GM12878 (cell line): ENCODE measurements at regions not wholly inside any gene's neighbourhood (a gene's known extent, or its start where the extent isn't known, plus 50 kb on each side); places are given as distances from the start of the nearest gene placed in this dataset.

Experiments
- ATAC-seq: fragments of 200-7000 bp; cut with Tn5 transposase; 3 replicates; pipeline ENCODE4 v1.9.1; 2020; ENCODE audit warnings: mild to moderate bottlenecking, moderate library complexity
- BruUV-seq: library from RNA; stranded (reverse); fragments of 400-500 nt; replicated peaks from 2 replicates; lab custom pipeline; 2021; lab: Mats Ljungman, UMichigan
- CTCF ChIA-PET: fragments of 300-600 bp; sonication (Branson Sonifier 250); formaldehyde crosslinking; extraction: SDS; loops from one replicate; lab custom pipeline; 2021; ENCODE audit warnings: inconsistent platforms; lab: Yijun Ruan, JAX
- POLR2A ChIA-PET: fragments of 350-600 bp; formaldehyde crosslinking; extraction: SDS; loops from one replicate; lab custom pipeline; 2021; ENCODE audit warnings: inconsistent platforms; lab: Charles Lee
- RAD21 ChIA-PET: fragments of 300-600 bp; sonication (Branson Sonifier 250); formaldehyde crosslinking; loops from one replicate; lab custom pipeline; 2023; ENCODE audit warnings: antibody characterized with exemption; ENCODE audit not compliant: unreplicated experiment; lab: Charles Lee
- SMC1A ChIA-PET: fragments of 300-600 bp; sonication (Branson Sonifier 250); formaldehyde crosslinking; loops from one replicate; lab custom pipeline; 2023; ENCODE audit not compliant: unreplicated experiment, uncharacterized antibody; lab: Charles Lee
- DNase-seq: peaks from one replicate; pipeline ENCODE4 v3.0.0-alpha.2; 2011; ENCODE audit warnings: low read depth, low spot score
- FAIRE-seq: peaks from 3 replicates; lab custom pipeline; 2011; peaks lifted over from hg19 to GRCh38; lab: Jason Lieb, UNC
- H2AFZ ChIP-seq: 2 replicates; pipeline ENCODE4 v1.6.0; 2011; ENCODE audit warnings: low read depth, low read length, control low read depth; ENCODE audit not compliant: control insufficient read depth
- H3K27ac ChIP-seq: 2 replicates; pipeline ENCODE4 v1.5.1; 2011; ENCODE audit warnings: control low read depth; ENCODE audit not compliant: control insufficient read depth, insufficient read depth
- H3K27me3 ChIP-seq, 2 experiments: replicated peaks in 1 of 2; 2 replicates each; pipeline versions ENCODE4 v1.6.0 to v1.6.1; 2011; ENCODE audit warnings: low read length in 1 of 2; ENCODE audit not compliant: control insufficient read depth in 2 of 2, insufficient read depth in 2 of 2
- H3K36me3 ChIP-seq, 2 experiments: 2 replicates each; pipeline ENCODE4 v1.5.1; 2011; ENCODE audit warnings: low read length in 1 of 2; ENCODE audit not compliant: control insufficient read depth in 2 of 2, insufficient read depth in 2 of 2
- H3K4me1 ChIP-seq: 2 replicates; pipeline ENCODE4 v1.6.1; 2011; ENCODE audit warnings: mild to moderate bottlenecking, low read length, moderate library complexity, mixed read lengths; ENCODE audit not compliant: control insufficient read depth, insufficient read depth
- H3K4me2 ChIP-seq: 2 replicates; pipeline ENCODE4 v1.6.0; 2011; ENCODE audit warnings: control low read depth; ENCODE audit not compliant: control insufficient read depth, insufficient read depth
- H3K4me3 ChIP-seq: fragments of 200-600 bp; sonication (generic); 2 replicates; pipeline ENCODE4 v1.5.1; 2016
- H3K79me2 ChIP-seq: 2 replicates; pipeline ENCODE4 v1.6.0; 2011; ENCODE audit warnings: low read length; ENCODE audit not compliant: control insufficient read depth, insufficient read depth
- H3K9ac ChIP-seq: 2 replicates; pipeline ENCODE4 v1.8.0; 2011; ENCODE audit warnings: low read length, control low read depth, mixed read lengths; ENCODE audit not compliant: control insufficient read depth, insufficient read depth
- H3K9me3 ChIP-seq: replicated peaks from 3 replicates; pipeline ENCODE4 v1.5.1; 2011; ENCODE audit warnings: mild to moderate bottlenecking, low read length; ENCODE audit not compliant: control insufficient read depth, insufficient read depth
- H4K20me1 ChIP-seq: 2 replicates; pipeline ENCODE4 v1.6.0; 2011; ENCODE audit not compliant: control insufficient read depth, insufficient read depth
- FOS ChIP-seq: IDR thresholded peaks from 3 replicates; pipeline ENCODE4 v1.6.1; 2011; ENCODE audit warnings: borderline replicate concordance; ENCODE audit not compliant: insufficient read length; ENCODE audit errors: extremely low read depth
- GABPA ChIP-seq: IDR thresholded peaks from 2 replicates; pipeline ENCODE4 v1.6.1; 2014; ENCODE audit warnings: antibody characterized with exemption, low read depth, mild to moderate bottlenecking, inconsistent platforms
- MYC ChIP-seq: IDR thresholded peaks from 2 replicates; pipeline ENCODE4 v1.6.1; 2011; ENCODE audit warnings: mild to moderate bottlenecking, low read length, moderate library complexity, inconsistent platforms; ENCODE audit not compliant: insufficient read depth, insufficient replicate concordance, insufficient read length, severe bottlenecking
- NFYB ChIP-seq: IDR thresholded peaks from 2 replicates; pipeline ENCODE4 v1.6.1; 2011; ENCODE audit warnings: low read depth, mild to moderate bottlenecking, low read length, improper control_type of control experiment, moderate library complexity; ENCODE audit not compliant: insufficient read depth
- SUZ12 ChIP-seq: fragments of 200-600 bp; sonication (generic); IDR thresholded peaks from one replicate; pipeline ENCODE4 v1.6.1; 2018; ENCODE audit warnings: antibody characterized with exemption, mild to moderate bottlenecking; ENCODE audit not compliant: unreplicated experiment
- WGBS: methylation state at CpG from one replicate; pipeline ENCODE4 v1.1.6; 2016; ENCODE audit warnings: low lambda C conversion rate; ENCODE audit not compliant: insufficient replicate concordance, insufficient coverage; ENCODE audit errors: missing lambda C conversion rate; 5-methylcytosine and 5-hydroxymethylcytosine counted together
- in situ Hi-C: fragments of 300-500 bp; cut with MboI; formaldehyde crosslinking; loops from 9 replicates; pipeline ENCODE4 v1.14.3; 2018; ENCODE audit warnings: mixed read lengths
- intact Hi-C: fragments of 100-400 bp; cut with micrococcal nuclease; formaldehyde crosslinking; loops from one replicate; pipeline ENCODE4 v1.14.2; 2022; ENCODE audit not compliant: unreplicated experiment
- TF ChIP-seq, protein P1 (sequence below): IDR thresholded peaks from 2 replicates; pipeline ENCODE4 v1.6.1; 2012; ENCODE audit warnings: mild to moderate bottlenecking, low read depth, low read length
- TF ChIP-seq, protein P2 (sequence below): IDR thresholded peaks from 2 replicates; pipeline ENCODE4 v1.6.1; 2012; ENCODE audit warnings: improper control_type of control experiment, low read depth, low read length; ENCODE audit not compliant: insufficient replicate concordance
- TF ChIP-seq, protein P3 (sequence below): fragments of 450-650 bp; IDR thresholded peaks from 2 replicates; pipeline ENCODE4 v1.6.1; 2017; ENCODE audit warnings: borderline replicate concordance

DNA sequence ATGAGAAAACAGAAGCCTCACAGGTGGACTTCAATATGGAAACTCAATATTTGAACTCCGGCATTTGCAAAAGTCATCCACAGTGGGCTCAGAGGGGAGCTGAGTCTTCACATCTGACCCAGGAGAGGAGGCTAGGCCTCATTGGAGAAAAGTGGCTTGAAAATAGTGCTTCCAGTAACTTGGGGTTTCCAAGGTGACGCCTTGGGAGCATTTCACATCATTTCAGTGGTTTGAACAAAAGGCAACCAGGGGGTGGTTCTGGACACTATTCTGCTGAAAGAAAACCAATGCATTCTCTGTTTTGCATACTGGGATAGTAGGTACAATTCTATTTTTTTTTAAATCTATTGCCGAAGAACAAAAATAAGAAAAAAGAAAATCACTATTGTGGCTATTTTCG, 599.2 kb upstream of the POM121L12 start (continued):
- TF ChIP-seq, protein P1, sequence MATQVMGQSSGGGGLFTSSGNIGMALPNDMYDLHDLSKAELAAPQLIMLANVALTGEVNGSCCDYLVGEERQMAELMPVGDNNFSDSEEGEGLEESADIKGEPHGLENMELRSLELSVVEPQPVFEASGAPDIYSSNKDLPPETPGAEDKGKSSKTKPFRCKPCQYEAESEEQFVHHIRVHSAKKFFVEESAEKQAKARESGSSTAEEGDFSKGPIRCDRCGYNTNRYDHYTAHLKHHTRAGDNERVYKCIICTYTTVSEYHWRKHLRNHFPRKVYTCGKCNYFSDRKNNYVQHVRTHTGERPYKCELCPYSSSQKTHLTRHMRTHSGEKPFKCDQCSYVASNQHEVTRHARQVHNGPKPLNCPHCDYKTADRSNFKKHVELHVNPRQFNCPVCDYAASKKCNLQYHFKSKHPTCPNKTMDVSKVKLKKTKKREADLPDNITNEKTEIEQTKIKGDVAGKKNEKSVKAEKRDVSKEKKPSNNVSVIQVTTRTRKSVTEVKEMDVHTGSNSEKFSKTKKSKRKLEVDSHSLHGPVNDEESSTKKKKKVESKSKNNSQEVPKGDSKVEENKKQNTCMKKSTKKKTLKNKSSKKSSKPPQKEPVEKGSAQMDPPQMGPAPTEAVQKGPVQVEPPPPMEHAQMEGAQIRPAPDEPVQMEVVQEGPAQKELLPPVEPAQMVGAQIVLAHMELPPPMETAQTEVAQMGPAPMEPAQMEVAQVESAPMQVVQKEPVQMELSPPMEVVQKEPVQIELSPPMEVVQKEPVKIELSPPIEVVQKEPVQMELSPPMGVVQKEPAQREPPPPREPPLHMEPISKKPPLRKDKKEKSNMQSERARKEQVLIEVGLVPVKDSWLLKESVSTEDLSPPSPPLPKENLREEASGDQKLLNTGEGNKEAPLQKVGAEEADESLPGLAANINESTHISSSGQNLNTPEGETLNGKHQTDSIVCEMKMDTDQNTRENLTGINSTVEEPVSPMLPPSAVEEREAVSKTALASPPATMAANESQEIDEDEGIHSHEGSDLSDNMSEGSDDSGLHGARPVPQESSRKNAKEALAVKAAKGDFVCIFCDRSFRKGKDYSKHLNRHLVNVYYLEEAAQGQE, result no peak

DNA sequence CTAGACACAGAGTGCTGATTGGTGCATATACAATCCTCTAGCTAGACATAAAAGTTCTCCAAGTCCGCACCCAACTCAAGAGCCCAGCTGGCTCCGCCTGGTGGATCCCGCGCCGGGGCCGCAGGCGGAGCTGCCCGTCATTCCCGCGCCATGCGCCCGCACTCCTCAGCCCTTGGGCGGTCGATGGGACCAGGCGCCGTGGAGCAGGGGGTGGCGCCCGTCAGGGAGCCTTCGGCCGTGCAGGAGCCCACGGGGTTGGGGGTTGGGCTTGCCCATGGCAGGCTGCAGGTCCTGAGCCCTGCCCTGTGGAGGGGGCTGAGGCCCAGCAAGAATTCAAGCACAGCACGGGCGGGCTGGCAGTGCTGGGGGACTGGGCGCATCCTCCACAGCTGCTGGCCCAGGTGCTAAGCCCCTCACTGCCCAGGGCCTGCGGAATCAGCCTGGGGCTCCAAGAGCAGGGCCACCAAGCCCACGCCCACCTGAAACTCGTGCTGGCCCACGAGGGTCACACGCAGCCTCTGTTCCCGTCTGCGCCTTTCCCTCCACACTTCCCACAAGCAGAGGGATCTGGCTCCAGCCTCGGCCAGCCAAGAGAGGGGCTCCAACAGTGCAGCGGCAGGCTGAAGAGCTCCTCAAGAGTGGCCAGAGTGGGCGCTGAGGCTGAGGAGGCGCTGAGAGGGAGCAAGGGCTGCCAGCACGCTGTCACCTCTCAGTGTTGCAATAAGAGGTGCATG, 604.2 kb upstream of the POM121L12 start:
- Histone ChIP-seq H3K79me2 (no peaks in the 10 kb centered on the region), H3K9ac (no peak overlapping the region), H3K4me1 (no peaks in the 10 kb centered on the region), H3K27ac (no peak overlapping the region), H3K36me3 (no peaks in the 10 kb centered on the region), H4K20me1 (no peaks in the 10 kb centered on the region), H3K27me3 (no peaks in the 10 kb centered on the region), H3K4me2 (no peak overlapping the region), H3K4me3 (no peak overlapping the region), H2AFZ (no peak overlapping the region), H3K9me3 (no peaks in the 10 kb centered on the region; the same call in 2 of the 3 replicates)
- RAD21 ChIA-PET, result no interaction called here
- no peak for ATAC-seq
- POLR2A ChIA-PET, result no interaction called here
- in situ Hi-C loops, result no loop called here
- CTCF ChIA-PET, result no interaction called here
- WGBS, result 64% methylated on average over 35 of the region's 36 CpGs
- DNase-seq, result no peak
- no peak for FAIRE-seq
- SMC1A ChIA-PET, result no interaction called here
- intact Hi-C loops, result no loop called here
- no TSS peak for BruUV-seq
- TF ChIP-seq SUZ12, result no peak
- TF ChIP-seq MYC, result no peak
- TF ChIP-seq, protein P2, sequence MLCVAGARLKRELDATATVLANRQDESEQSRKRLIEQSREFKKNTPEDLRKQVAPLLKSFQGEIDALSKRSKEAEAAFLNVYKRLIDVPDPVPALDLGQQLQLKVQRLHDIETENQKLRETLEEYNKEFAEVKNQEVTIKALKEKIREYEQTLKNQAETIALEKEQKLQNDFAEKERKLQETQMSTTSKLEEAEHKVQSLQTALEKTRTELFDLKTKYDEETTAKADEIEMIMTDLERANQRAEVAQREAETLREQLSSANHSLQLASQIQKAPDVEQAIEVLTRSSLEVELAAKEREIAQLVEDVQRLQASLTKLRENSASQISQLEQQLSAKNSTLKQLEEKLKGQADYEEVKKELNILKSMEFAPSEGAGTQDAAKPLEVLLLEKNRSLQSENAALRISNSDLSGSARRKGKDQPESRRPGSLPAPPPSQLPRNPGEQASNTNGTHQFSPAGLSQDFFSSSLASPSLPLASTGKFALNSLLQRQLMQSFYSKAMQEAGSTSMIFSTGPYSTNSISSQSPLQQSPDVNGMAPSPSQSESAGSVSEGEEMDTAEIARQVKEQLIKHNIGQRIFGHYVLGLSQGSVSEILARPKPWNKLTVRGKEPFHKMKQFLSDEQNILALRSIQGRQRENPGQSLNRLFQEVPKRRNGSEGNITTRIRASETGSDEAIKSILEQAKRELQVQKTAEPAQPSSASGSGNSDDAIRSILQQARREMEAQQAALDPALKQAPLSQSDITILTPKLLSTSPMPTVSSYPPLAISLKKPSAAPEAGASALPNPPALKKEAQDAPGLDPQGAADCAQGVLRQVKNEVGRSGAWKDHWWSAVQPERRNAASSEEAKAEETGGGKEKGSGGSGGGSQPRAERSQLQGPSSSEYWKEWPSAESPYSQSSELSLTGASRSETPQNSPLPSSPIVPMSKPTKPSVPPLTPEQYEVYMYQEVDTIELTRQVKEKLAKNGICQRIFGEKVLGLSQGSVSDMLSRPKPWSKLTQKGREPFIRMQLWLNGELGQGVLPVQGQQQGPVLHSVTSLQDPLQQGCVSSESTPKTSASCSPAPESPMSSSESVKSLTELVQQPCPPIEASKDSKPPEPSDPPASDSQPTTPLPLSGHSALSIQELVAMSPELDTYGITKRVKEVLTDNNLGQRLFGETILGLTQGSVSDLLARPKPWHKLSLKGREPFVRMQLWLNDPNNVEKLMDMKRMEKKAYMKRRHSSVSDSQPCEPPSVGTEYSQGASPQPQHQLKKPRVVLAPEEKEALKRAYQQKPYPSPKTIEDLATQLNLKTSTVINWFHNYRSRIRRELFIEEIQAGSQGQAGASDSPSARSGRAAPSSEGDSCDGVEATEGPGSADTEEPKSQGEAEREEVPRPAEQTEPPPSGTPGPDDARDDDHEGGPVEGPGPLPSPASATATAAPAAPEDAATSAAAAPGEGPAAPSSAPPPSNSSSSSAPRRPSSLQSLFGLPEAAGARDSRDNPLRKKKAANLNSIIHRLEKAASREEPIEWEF, result no peak
- no peak for TF ChIP-seq GABPA
- TF ChIP-seq FOS, result no peak
- TF ChIP-seq NFYB, result no peak
- TF ChIP-seq, protein P3, sequence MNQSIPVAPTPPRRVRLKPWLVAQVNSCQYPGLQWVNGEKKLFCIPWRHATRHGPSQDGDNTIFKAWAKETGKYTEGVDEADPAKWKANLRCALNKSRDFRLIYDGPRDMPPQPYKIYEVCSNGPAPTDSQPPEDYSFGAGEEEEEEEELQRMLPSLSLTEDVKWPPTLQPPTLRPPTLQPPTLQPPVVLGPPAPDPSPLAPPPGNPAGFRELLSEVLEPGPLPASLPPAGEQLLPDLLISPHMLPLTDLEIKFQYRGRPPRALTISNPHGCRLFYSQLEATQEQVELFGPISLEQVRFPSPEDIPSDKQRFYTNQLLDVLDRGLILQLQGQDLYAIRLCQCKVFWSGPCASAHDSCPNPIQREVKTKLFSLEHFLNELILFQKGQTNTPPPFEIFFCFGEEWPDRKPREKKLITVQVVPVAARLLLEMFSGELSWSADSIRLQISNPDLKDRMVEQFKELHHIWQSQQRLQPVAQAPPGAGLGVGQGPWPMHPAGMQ, result no peak
